ENCODE measurements at regions not wholly inside any gene's neighbourhood (a gene's known extent, or its start where the extent isn't known, plus 50 kb on each side); places are given as distances from the start of the nearest gene placed in this dataset.
A peak's percentile ranks its signal among the peaks of the same experiment; 100 is the strongest.
"Not testable (repeated sequence)": the region's sequence is repeated elsewhere in the genome, so short reads cannot be mapped to it uniquely, and the experiment has no call there.

- DNase-seq, result no peak
Measured at GRCh38 chr5:120092649-120093048, 371.5 kb upstream of the PRR16 start.

GRCh38 chr5:120093178-120093577 is 370.9 kb upstream of the PRR16 start:
- peak; percentile 5 for DNase-seq

GRCh38 chr5:120096413-120096812 is 367.7 kb upstream of the PRR16 start:
- no peak for DNase-seq

- no peak for DNase-seq
Measured at GRCh38 chr5:120098426-120098825, 365.7 kb upstream of the PRR16 start.

- DNase-seq, result no peak
Measured at GRCh38 chr5:120098902-120099535, 365.1 kb upstream of the PRR16 start.

GRCh38 chr5:120101771-120102170 is 362.3 kb upstream of the PRR16 start:
- no peak for DNase-seq

GRCh38 chr5:120103495-120103894 is 360.6 kb upstream of the PRR16 start:
- DNase-seq, result no peak

- DNase-seq, result no peak
Measured at GRCh38 chr5:120106912-120107525, 357.1 kb upstream of the PRR16 start.

- no peak for DNase-seq
Measured at GRCh38 chr5:120108586-120109248, 355.4 kb upstream of the PRR16 start.

GRCh38 chr5:120122703-120123102 is 341.4 kb upstream of the PRR16 start:
- no peak for DNase-seq

- DNase-seq, result no peak
Measured at GRCh38 chr5:120124031-120124430, 340.1 kb upstream of the PRR16 start.

- DNase-seq, result no peak
Measured at GRCh38 chr5:120124961-120125360, 339.1 kb upstream of the PRR16 start.

- DNase-seq, result not testable (repeated sequence)
Measured at GRCh38 chr5:120132347-120132746, 331.8 kb upstream of the PRR16 start.

- no peak for DNase-seq
Measured at GRCh38 chr5:120134944-120135343, 329.2 kb upstream of the PRR16 start.

GRCh38 chr5:120137582-120137981 is 326.5 kb upstream of the PRR16 start:
- no peak for DNase-seq

- DNase-seq, result peak; percentile 2
Measured at GRCh38 chr5:120139039-120139438, 325.1 kb upstream of the PRR16 start.

- DNase-seq, result no peak
Measured at GRCh38 chr5:120140501-120140900, 323.6 kb upstream of the PRR16 start.

- DNase-seq, result no peak
Measured at GRCh38 chr5:120141076-120141475, 323.0 kb upstream of the PRR16 start.

GRCh38 chr5:120146787-120147186 is 317.3 kb upstream of the PRR16 start:
- DNase-seq, result no peak

GRCh38 chr5:120147911-120148310 is 316.2 kb upstream of the PRR16 start:
- not testable (repeated sequence) for DNase-seq

- no peak for DNase-seq
Measured at GRCh38 chr5:120150770-120151169, 313.3 kb upstream of the PRR16 start.

- DNase-seq, result no peak
Measured at GRCh38 chr5:120151181-120151580, 312.9 kb upstream of the PRR16 start.

GRCh38 chr5:120151825-120152224 is 312.3 kb upstream of the PRR16 start:
- no peak for DNase-seq

- DNase-seq, result no peak
Measured at GRCh38 chr5:120152472-120152871, 311.6 kb upstream of the PRR16 start.

Data from CD4-positive, alpha-beta T cell treated with Interleukin-4 for 4 hours (primary cell).